AG10803 (cell line): ENCODE measurements at regions not wholly inside any gene's neighbourhood (a gene's known extent, or its start where the extent isn't known, plus 50 kb on each side); places are given as distances from the start of the nearest gene placed in this dataset.

Experiments used
- DNase-seq: peaks from one replicate; pipeline ENCODE4 v3.0.0; 2010; ENCODE audit warnings: low read depth
- H3K4me3 ChIP-seq: 2 replicates; pipeline ENCODE4 v1.5.1; 2011; ENCODE audit warnings: mild to moderate bottlenecking, low read length, control low read depth
- TF ChIP-seq, protein P1 (sequence below): conservative IDR thresholded peaks from 2 replicates; pipeline ENCODE4 v1.5.1; 2011; ENCODE audit warnings: mild to moderate bottlenecking, low read length, control low read depth, inconsistent platforms

DNA sequence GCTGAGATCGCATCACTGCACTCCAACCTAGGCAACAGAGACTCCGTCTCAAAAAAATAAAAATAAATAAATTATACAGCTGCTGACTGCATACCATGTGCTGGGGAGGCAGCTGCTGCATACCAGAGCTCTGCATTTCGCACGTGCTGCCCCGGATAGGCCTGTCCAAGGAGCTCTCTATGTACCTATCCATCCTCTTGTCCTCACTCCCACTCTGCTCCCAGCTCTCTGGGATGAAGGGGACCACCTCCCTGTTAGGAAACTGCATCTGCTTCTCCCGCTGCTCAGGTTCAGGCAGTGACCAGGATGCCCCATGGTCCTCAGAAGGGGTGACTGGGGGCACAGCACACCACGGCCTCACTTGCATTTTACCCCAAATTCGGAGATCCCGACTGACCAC is 302.3 kb downstream of the BRD1 start:
- no peak for DNase-seq
- TF ChIP-seq, protein P1, sequence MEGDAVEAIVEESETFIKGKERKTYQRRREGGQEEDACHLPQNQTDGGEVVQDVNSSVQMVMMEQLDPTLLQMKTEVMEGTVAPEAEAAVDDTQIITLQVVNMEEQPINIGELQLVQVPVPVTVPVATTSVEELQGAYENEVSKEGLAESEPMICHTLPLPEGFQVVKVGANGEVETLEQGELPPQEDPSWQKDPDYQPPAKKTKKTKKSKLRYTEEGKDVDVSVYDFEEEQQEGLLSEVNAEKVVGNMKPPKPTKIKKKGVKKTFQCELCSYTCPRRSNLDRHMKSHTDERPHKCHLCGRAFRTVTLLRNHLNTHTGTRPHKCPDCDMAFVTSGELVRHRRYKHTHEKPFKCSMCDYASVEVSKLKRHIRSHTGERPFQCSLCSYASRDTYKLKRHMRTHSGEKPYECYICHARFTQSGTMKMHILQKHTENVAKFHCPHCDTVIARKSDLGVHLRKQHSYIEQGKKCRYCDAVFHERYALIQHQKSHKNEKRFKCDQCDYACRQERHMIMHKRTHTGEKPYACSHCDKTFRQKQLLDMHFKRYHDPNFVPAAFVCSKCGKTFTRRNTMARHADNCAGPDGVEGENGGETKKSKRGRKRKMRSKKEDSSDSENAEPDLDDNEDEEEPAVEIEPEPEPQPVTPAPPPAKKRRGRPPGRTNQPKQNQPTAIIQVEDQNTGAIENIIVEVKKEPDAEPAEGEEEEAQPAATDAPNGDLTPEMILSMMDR: no peak
- H3K4me3 ChIP-seq: no peak overlapping the region

DNA sequence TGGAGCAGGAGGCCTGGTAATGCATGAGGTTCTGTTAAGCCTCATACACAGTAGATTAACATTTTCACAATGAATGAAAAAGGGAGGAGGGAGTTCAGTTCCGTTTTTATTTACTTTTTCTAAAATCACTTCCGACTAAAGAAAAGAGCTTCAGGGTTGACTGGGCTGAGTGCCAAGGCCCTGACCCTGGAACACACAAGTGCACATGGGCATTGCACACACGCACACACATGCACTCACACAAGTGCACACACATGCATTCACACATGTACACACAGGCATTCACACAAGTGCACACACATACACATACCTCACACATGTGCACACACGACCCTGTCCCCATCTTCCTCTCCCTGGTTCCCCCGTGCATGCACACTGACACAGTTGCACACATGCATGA is 303.3 kb downstream of the BRD1 start:
- TF ChIP-seq, protein P1: no peak
- no peak for DNase-seq
- H3K4me3 ChIP-seq: no peak overlapping the region

DNA sequence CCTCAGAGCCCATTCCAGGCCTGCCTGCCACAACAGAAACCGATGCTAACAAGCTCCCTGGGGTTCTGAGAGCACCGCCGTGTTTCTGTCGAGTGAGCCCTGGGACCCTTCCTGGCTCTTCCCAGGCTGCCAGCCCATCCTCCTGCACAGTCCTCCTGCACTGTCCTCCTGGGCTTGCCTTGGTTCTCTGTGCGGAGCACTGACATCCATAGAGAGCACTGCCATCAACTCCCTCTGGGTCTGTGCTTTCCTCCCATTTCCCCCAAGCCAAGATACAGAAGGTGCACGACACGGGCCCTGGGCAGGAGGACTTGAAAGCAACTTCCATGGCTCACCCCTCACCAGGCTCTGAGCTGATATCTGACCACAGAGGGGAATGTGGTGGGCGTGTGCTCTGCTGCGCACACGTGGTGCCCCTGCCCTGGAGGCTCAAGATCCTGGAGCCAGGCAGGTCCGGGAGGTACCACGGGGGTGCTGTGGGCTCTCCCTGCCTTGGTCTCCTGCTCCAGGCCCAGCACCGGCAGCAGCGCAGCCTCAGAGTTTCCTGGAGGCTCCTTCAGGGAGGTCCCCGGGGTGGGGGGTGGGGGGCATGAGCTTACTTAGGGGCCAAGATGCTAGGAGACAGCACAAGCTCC is 304.2 kb downstream of the BRD1 start:
- H3K4me3 ChIP-seq: no peak overlapping the region
- TF ChIP-seq, protein P1: no peak
- DNase-seq: no peak

DNA sequence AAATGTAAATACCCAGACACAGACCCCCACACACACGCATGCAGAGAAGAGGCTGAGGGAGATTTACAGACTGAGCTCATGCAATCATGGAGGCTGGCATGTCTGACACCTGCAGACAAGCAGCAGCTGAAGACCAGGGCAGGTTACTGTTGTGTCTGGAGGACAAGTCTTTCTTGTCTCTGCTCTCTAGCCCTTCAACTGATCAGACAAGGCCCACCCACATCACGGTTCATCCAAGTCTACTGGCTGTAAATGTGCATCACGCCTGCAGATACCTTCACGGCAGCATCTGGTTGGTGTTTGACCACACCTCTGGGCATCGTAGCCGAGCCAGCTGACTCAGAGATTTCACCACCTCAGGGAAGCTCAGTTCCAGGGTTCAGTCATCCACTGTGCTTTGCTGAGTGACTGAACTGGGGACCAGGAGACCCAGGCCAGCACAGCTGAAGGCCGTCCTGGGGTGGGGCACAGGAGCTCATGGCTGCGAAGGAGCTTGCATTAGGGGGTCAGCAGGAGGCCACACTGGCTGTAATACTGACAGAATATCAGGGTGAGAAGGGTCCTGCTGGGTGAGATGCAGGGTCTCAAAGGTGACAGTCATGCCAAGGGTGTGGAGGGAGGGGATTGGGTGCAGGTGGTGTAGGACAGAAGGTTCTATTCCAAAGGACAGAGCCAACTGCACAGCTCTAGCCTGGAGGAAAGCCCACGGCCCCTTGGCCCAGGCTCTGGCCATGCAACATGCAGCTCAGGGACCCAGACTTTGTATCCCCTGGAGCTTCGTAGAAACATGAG is 304.9 kb downstream of the BRD1 start:
- TF ChIP-seq, protein P1: no peak
- DNase-seq: no peak
- no peak overlapping the region for H3K4me3 ChIP-seq

DNA sequence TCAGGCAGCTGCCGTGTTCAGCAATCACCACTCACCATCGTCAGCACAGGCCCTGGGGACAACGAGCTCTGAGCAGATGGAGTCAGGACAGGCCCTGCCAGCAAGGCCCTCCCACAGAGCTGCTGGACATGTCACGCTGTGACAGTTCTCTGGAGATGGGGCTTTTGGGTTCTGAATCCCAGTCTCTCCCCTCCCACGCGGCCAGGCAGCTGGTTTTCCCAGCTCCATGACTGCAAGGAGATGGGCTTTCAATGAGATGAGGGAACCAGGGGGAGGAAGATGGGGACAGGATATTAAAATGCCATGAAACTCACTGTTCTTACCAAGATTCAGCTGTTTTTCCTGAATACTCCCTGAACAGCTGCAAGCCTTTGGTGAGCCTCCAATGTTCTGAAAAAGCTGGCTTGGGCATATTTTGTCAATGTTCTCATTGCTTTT is 305.9 kb downstream of the BRD1 start:
- no peak for DNase-seq
- TF ChIP-seq, protein P1: no peak
- H3K4me3 ChIP-seq: no peak overlapping the region

DNA sequence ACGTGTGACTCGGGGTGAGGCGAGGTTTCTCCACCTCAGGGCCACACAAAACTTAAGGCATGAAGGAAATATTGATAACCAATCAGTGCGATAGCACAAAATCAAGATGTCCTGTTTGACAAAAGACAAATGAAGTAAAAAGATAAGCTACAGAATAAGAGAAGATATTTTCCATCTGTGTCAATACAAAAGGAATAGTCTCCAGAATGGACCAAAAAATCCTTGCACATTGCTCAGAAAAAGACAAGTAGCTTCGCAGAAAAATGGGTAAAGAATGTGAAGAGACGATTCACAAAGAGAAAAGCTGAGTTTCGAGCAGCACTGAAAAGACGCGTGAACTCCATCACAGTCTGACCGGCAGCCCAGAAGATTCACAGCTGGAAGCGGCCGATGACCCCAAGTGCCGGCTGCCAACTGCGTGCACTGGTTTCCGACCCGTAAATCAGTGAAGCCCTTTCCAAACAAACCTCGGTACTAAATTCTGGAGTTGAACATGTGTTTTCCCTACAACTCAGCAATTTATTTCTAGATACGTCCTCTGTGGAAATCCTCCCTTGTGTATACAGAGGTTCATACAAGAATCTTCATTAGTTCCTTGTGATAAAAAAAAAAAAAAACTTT is 308.4 kb downstream of the BRD1 start:
- DNase-seq: no peak
- TF ChIP-seq, protein P1: no peak
- no peak overlapping the region for H3K4me3 ChIP-seq

DNA sequence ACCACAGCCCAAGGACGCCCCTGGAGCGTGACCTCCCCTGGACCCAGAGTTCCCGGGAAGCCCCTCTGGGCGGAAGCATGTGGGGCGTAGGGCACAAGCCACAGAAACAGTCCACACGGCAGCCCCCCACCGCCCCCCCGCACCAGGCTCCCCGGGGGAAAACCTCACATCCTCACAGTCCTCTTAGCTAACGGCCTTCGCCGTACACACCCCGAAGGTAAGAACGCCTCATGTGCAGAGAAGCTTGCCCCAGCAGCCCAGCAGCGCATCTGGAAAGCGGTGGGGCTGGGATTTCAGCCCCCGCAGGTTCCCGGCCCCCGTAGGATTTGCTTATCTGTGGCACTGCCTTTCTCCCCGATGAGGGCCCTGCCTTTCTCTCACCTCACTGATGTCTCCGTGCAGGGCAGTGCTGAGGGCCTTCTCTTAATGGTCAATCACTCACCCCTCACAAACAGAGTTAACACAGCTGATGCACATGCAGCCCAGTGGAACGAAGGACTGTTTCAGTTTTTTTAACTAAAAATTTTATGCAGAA is 309.2 kb downstream of the BRD1 start:
- TF ChIP-seq, protein P1: no peak
- no peak overlapping the region for H3K4me3 ChIP-seq
- no peak for DNase-seq
